Activated CD8-positive, alpha-beta T cell treated with anti-CD3 and anti-CD28 coated beads for 36 hours (primary cell): ENCODE measurements at regions not wholly inside any gene's neighbourhood (a gene's known extent, or its start where the extent isn't known, plus 50 kb on each side); places are given as distances from the start of the nearest gene placed in this dataset.
A peak's percentile ranks its signal among the peaks of the same experiment; 100 is the strongest.

ENCODE experiments used
- ATAC-seq: fragments of 200-7000 bp; cut with Tn5 transposase; one replicate; pipeline ENCODE4 v1.10.0; 2021; ENCODE audit warnings: mild to moderate bottlenecking, moderate library complexity
- CTCF ChIA-PET: fragments of 350-600 bp; sonication (Branson Sonifier 250); formaldehyde crosslinking; loops from one replicate; lab custom pipeline; 2021; ENCODE audit warnings: antibody characterized with exemption; lab: Charles Lee
- POLR2A ChIA-PET: fragments of 350-600 bp; sonication (Branson Sonifier 250); formaldehyde crosslinking; loops from one replicate; lab custom pipeline; 2021; ENCODE audit warnings: antibody characterized with exemption; lab: Charles Lee
- DNase-seq: peaks from one replicate; pipeline ENCODE4 v3.0.0-alpha.2; 2020
- H3K27ac Mint-ChIP-seq: one replicate; pipeline ENCODE4 v1.8.0; 2021; ENCODE audit warnings: mild to moderate bottlenecking, mixed read lengths
- H3K27me3 Mint-ChIP-seq: one replicate; pipeline ENCODE4 v1.8.0; 2021; ENCODE audit warnings: mixed read lengths
- H3K36me3 Mint-ChIP-seq: one replicate; pipeline ENCODE4 v1.8.0; 2021; ENCODE audit warnings: low read depth, mixed read lengths
- H3K4me1 Mint-ChIP-seq: one replicate; pipeline ENCODE4 v1.8.0; 2021; ENCODE audit warnings: low read depth, mixed read lengths
- H3K4me3 Mint-ChIP-seq: one replicate; pipeline ENCODE4 v1.8.0; 2021; ENCODE audit warnings: mild to moderate bottlenecking, moderate library complexity, mixed read lengths
- H3K9me3 Mint-ChIP-seq: one replicate; pipeline ENCODE4 v1.8.0; 2021; ENCODE audit warnings: mixed read lengths
- CTCF ChIP-seq: fragments of 200-600 bp; IDR thresholded peaks from one replicate; pipeline ENCODE4 v1.8.0; 2022; ENCODE audit warnings: antibody characterized with exemption, mild to moderate bottlenecking
- intact Hi-C: fragments of 100-400 bp; cut with micrococcal nuclease; formaldehyde crosslinking; loops from one replicate; pipeline ENCODE4 v1.10.0; 2022

DNA sequence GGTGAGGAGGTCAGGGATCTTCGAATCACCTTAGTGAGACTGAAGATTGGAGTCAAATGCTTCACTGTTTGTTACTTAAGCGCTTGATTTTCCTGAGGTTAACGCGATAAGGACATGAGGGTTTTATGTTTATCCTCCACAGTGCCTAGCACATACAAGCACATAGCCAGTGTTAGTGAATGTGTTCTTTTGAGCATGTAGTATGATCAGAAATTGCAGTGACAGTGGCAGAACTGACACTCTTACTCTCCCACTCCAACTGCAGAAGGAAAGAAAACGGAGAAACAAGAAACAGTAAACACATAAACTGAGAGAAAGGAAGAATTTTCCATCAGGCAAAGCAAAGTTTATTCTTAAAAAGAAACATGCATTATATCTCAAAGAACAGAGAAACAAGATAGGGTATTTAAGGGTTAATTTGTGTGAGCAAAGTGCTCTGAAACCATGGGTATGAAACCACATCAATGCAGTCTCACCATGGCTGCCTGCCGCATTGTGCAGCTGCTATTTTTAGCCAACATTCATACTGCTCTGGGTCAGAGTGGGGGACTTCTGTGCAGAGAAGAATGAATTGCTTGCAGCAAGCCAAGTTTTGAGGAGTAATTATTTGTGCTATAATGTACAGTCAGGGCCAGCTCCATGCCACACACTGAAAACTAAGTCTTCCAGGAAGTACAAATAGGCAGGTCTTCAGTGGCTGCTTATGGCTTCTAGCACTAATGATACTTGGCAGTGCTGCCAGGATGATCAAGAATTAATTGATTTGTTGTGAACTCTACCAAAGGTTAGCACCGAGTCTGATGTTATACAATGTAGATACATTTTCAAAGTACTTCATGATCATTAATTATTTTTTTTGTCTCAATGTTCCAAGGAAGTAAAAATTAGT, 152.0 kb downstream of the MACC1 start:
- H3K36me3 Mint-ChIP-seq: no peaks in the 10 kb centered on the region
- H3K4me1 Mint-ChIP-seq: peaks cover 12% of the 10 kb centered on the region
- DNase-seq: peak; percentile 59
- H3K9me3 Mint-ChIP-seq: peaks cover 3% of the 10 kb centered on the region
- ChIA-PET POLR2A (no interaction called here), CTCF (no interaction called here)
- no peak overlapping the region for H3K4me3 Mint-ChIP-seq
- TF ChIP-seq CTCF: no peak
- ATAC-seq: peak; percentile 84
- H3K27me3 Mint-ChIP-seq: no peaks in the 10 kb centered on the region
- intact Hi-C loops: no loop called here
- no peak overlapping the region for H3K27ac Mint-ChIP-seq

GRCh38 chr7:20064181-20064970, 152.8 kb downstream of the MACC1 start:
- CTCF ChIA-PET: no interaction called here
- intact Hi-C loops: no loop called here

DNA sequence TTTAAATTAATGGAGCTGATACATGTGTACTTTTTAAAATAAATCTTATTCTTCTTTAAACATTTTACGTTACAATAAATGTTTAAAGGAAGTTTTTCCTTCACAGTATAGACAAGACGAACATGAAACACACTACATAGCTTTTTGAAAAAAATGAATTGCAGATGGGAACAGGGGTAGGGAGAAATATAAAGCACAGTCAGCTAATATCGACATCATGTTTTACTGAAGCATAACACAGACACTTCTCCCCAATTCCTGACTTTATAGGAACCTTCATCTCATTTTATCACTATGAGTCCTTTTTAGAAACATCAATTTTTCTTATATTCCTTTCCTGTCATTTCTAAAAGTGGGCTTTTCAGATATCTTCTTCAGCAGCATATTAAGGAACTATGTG, 153.5 kb downstream of the MACC1 start:
- TF ChIP-seq CTCF: no peak
- DNase-seq (no peak), ATAC-seq (no peak)
- no peak overlapping the region for H3K4me3 Mint-ChIP-seq
- no peaks in the 10 kb centered on the region for H3K36me3 Mint-ChIP-seq
- no peak overlapping the region for H3K27ac Mint-ChIP-seq
- POLR2A ChIA-PET: no interaction called here
- H3K27me3 Mint-ChIP-seq: peaks cover 2% of the 10 kb centered on the region
- intact Hi-C loops: no loop called here
- peaks cover 3% of the 10 kb centered on the region for H3K9me3 Mint-ChIP-seq
- peaks cover 12% of the 10 kb centered on the region for H3K4me1 Mint-ChIP-seq
- CTCF ChIA-PET: no interaction called here

More at GRCh38 chr7:20064181-20064970, 152.8 kb downstream of the MACC1 start:
- no peak for TF ChIP-seq CTCF
- H3K4me1 Mint-ChIP-seq: peaks cover 12% of the 10 kb centered on the region
- peaks cover 2% of the 10 kb centered on the region for H3K27me3 Mint-ChIP-seq
- peaks cover 3% of the 10 kb centered on the region for H3K9me3 Mint-ChIP-seq
- DNase-seq (no peak), ATAC-seq (no peak)
- H3K36me3 Mint-ChIP-seq: no peaks in the 10 kb centered on the region
- no peak overlapping the region for H3K27ac Mint-ChIP-seq
- POLR2A ChIA-PET: no interaction called here
- no peak overlapping the region for H3K4me3 Mint-ChIP-seq

- no peak overlapping the region for H3K4me3 Mint-ChIP-seq
- peaks cover 2% of the 10 kb centered on the region for H3K27me3 Mint-ChIP-seq
- ATAC-seq: no peak
- H3K9me3 Mint-ChIP-seq: peaks cover 3% of the 10 kb centered on the region
- intact Hi-C loops: no loop called here
- no peak overlapping the region for H3K27ac Mint-ChIP-seq
- ChIA-PET CTCF (no interaction called here), POLR2A (no interaction called here)
- no peak for DNase-seq
- TF ChIP-seq CTCF: no peak
- H3K4me1 Mint-ChIP-seq: peaks cover 12% of the 10 kb centered on the region
- no peaks in the 10 kb centered on the region for H3K36me3 Mint-ChIP-seq
These were observed 154.3 kb downstream of the MACC1 start for GRCh38 chr7:20062932-20063331.
